Natural killer cell (primary cell): ENCODE measurements at regions not wholly inside any gene's neighbourhood (a gene's known extent, or its start where the extent isn't known, plus 50 kb on each side); places are given as distances from the start of the nearest gene placed in this dataset.

ENCODE experiments used
- ATAC-seq, 3 donors: fragments of 150-1000 bp in 2 of 3; fragments of 200-7000 bp in 1 of 3; cut with Tn5 transposase; 1 replicate in 1 of 3; 2 replicates in 2 of 3; pipeline ENCODE4 v1.10.0; 2021; ENCODE audit warnings: mild to moderate bottlenecking in 2 of 3, moderate library complexity in 2 of 3
- DNase-seq, 2 donors: peaks; one replicate each; pipeline versions ENCODE4 v3.0.0 to v3.0.0-alpha.2; 2013 to 2021; ENCODE audit warnings: mixed read lengths in 1 of 2
- H3K27ac ChIP-seq: one replicate; pipeline ENCODE4 v1.5.1; 2013; ENCODE audit warnings: mild to moderate bottlenecking, low read length
- H3K27me3 ChIP-seq: one replicate; pipeline ENCODE4 v1.6.1; 2013; ENCODE audit warnings: low read length; ENCODE audit not compliant: control insufficient read depth, insufficient read depth
- H3K36me3 ChIP-seq: one replicate; pipeline ENCODE4 v1.6.1; 2013; ENCODE audit warnings: low read length; ENCODE audit not compliant: control insufficient read depth, insufficient read depth
- H3K4me1 ChIP-seq: one replicate; pipeline ENCODE4 v1.6.1; 2013; ENCODE audit warnings: low read length; ENCODE audit not compliant: control insufficient read depth, insufficient read depth
- H3K4me3 ChIP-seq: one replicate; pipeline ENCODE4 v1.5.1; 2013; ENCODE audit warnings: low read length
- H3K9me3 ChIP-seq: one replicate; pipeline ENCODE4 v1.6.1; 2013; ENCODE audit warnings: low read length; ENCODE audit not compliant: control insufficient read depth, insufficient read depth
- H3K27ac Mint-ChIP-seq, 2 donors: one replicate each; pipeline ENCODE4 v1.8.0; 2022; ENCODE audit warnings: mild to moderate bottlenecking in 2 of 2, mixed read lengths in 2 of 2, moderate library complexity in 1 of 2
- H3K27me3 Mint-ChIP-seq, 2 donors: one replicate each; pipeline ENCODE4 v1.8.0; 2022; ENCODE audit warnings: low read depth in 2 of 2, mixed read lengths in 2 of 2
- H3K36me3 Mint-ChIP-seq: one replicate; pipeline ENCODE4 v1.8.0; 2022; ENCODE audit warnings: mixed read lengths
- H3K4me1 Mint-ChIP-seq, 2 donors: one replicate each; pipeline ENCODE4 v1.8.0; 2022; ENCODE audit warnings: mixed read lengths in 2 of 2
- H3K4me3 Mint-ChIP-seq: one replicate; pipeline ENCODE4 v1.8.0; 2022; ENCODE audit warnings: mild to moderate bottlenecking, moderate library complexity, mixed read lengths
- H3K9me3 Mint-ChIP-seq, 2 donors: one replicate each; pipeline ENCODE4 v1.8.0; 2022; ENCODE audit warnings: mixed read lengths in 2 of 2
- CTCF ChIP-seq: fragments of 200-600 bp; IDR thresholded peaks from one replicate; pipeline ENCODE4 v1.8.0; 2022; ENCODE audit warnings: antibody characterized with exemption
- WGBS: methylation state at CpG from one replicate; pipeline ENCODE4 v1.1.7; 2013; ENCODE audit warnings: missing lambda C conversion rate; ENCODE audit not compliant: insufficient coverage; 5-methylcytosine and 5-hydroxymethylcytosine counted together
- intact Hi-C: fragments of 100-400 bp; cut with micrococcal nuclease; formaldehyde crosslinking; loops from one replicate; pipeline ENCODE4 v1.14.2; 2022

- Mint-ChIP-seq H3K4me1 (no peaks in the 10 kb centered on the region), H3K4me3 (no peak overlapping the region), H3K27ac (no peak overlapping the region), H3K27me3 (peaks cover 26 to 28% of the 10 kb centered on the region in 2 donors), H3K36me3 (no peaks in the 10 kb centered on the region), H3K9me3 (no peaks in the 10 kb centered on the region)
- no peaks in the 10 kb centered on the region for H3K9me3 ChIP-seq
- intact Hi-C loops, result no loop called here
- DNase-seq, result no peak
- no peaks in the 10 kb centered on the region for H3K4me1 ChIP-seq
- no peaks in the 10 kb centered on the region for H3K27me3 ChIP-seq
- TF ChIP-seq CTCF, result no peak
- H3K36me3 ChIP-seq, result no peaks in the 10 kb centered on the region
- no peak overlapping the region for H3K4me3 ChIP-seq
- 47% methylated on average over 2 of the region's 2 CpGs for WGBS
- no peak for ATAC-seq
- H3K27ac ChIP-seq, result no peak overlapping the region
Observed at GRCh38 chr10:6813856-6814255, 233.8 kb upstream of the PRKCQ start.

DNA sequence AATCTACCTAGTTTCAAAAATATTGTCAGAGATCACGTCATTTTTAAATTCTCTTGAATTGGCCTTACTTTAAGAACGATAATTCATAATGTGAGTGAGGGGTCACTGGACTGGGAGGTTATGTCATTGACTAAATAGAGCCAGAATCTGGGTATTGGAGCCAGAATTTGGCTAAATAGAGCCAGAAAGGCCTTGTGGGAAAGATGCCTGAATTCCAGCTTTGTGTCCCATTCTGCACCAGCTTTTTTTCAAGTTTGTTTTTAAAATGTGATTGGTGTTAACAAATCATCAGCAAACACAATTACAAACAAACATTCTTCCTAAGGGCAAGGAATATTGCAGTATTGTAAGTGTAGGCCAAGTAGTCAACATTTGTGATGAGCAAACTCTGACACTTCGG, 233.2 kb upstream of the PRKCQ start:
- TF ChIP-seq CTCF, result no peak
- no peaks in the 10 kb centered on the region for H3K4me1 Mint-ChIP-seq
- Histone ChIP-seq H3K36me3 (no peaks in the 10 kb centered on the region), H3K4me3 (no peak overlapping the region), H3K27ac (no peak overlapping the region), H3K4me1 (no peaks in the 10 kb centered on the region), H3K27me3 (no peaks in the 10 kb centered on the region), H3K9me3 (no peaks in the 10 kb centered on the region)
- H3K9me3 Mint-ChIP-seq, result no peaks in the 10 kb centered on the region
- peaks cover 26 to 27% of the 10 kb centered on the region in 2 donors for H3K27me3 Mint-ChIP-seq
- DNase-seq (no peak), ATAC-seq (no peak)
- 83% methylated on average over 3 of the region's 3 CpGs for WGBS
- H3K27ac Mint-ChIP-seq, result no peak overlapping the region
- H3K36me3 Mint-ChIP-seq, result no peaks in the 10 kb centered on the region
- no peak overlapping the region for H3K4me3 Mint-ChIP-seq
- intact Hi-C loops, result no loop called here

DNA sequence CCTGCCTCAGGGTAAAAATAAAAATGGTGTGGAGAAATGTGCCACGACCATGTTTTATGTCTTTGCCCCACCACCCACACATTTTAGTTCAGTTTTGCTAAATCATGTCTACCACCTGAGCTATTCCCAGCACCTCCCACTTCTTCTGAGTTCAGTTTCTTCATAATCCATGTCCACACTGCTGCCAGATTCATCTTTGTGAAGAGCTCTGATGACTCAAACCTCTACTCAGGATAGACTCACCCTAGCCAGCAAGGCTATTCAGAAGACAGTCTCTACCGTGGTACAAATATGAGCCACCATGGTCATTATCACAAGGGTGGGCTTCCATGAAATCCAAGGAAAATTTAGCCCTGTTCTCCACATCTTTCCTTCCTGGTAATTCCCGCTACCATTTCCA, 231.1 kb upstream of the PRKCQ start:
- no peaks in the 10 kb centered on the region for H3K4me1 ChIP-seq
- no peaks in the 10 kb centered on the region for H3K27me3 ChIP-seq
- H3K4me3 Mint-ChIP-seq, result no peak overlapping the region
- no peaks in the 10 kb centered on the region for H3K36me3 Mint-ChIP-seq
- ATAC-seq (no peak), DNase-seq (no peak)
- H3K9me3 ChIP-seq, result no peaks in the 10 kb centered on the region
- H3K4me1 Mint-ChIP-seq, result no peaks in the 10 kb centered on the region
- H3K27me3 Mint-ChIP-seq, result peaks cover 31 to 32% of the 10 kb centered on the region in 2 donors
- TF ChIP-seq CTCF, result no peak
- intact Hi-C loops, result no loop called here
- no peak overlapping the region for H3K4me3 ChIP-seq
- H3K27ac ChIP-seq, result no peak overlapping the region
- no peaks in the 10 kb centered on the region for H3K9me3 Mint-ChIP-seq
- H3K36me3 ChIP-seq, result no peaks in the 10 kb centered on the region
- WGBS, result 72% methylated on average over 3 of the region's 3 CpGs
- no peak overlapping the region for H3K27ac Mint-ChIP-seq

- no peaks in the 10 kb centered on the region for H3K9me3 ChIP-seq
- H3K4me1 Mint-ChIP-seq, result no peaks in the 10 kb centered on the region
- 92% methylated on average over 1 of the region's 1 CpG for WGBS
- no peak for TF ChIP-seq CTCF
- peaks cover 6 to 12% of the 10 kb centered on the region in 2 donors for H3K27me3 Mint-ChIP-seq
- no peaks in the 10 kb centered on the region for H3K36me3 Mint-ChIP-seq
- no peak overlapping the region for H3K27ac ChIP-seq
- intact Hi-C loops, result no loop called here
- H3K27me3 ChIP-seq, result no peaks in the 10 kb centered on the region
- H3K4me1 ChIP-seq, result no peaks in the 10 kb centered on the region
- no peak overlapping the region for H3K27ac Mint-ChIP-seq
- DNase-seq (no peak), ATAC-seq (no peak)
- H3K36me3 ChIP-seq, result no peaks in the 10 kb centered on the region
- no peak overlapping the region for H3K4me3 ChIP-seq
- no peaks in the 10 kb centered on the region for H3K9me3 Mint-ChIP-seq
- H3K4me3 Mint-ChIP-seq, result no peak overlapping the region
Observed at GRCh38 chr10:6803427-6803783, 223.3 kb upstream of the PRKCQ start.
